ENCODE measurements at regions not wholly inside any gene's neighbourhood (a gene's known extent, or its start where the extent isn't known, plus 50 kb on each side); places are given as distances from the start of the nearest gene placed in this dataset.

DNA sequence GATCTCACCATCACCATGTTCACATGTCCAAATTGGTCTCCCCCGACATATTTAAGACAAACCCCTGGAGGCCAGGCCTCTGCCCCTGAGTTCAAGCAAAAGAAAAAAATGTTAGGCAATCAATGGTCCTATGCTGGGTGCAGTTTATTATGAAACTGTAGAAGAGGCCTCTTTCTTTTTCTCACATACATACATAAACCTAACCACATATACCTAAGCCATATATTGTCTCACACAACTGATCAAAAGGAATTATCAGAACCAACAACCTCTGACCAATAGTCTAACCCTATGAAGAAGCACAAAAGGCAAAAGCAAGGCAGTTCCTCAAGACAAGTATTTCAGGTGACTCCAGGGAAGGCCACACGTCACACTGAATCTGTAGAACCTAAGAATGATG is 49.9 kb downstream of the ILRUN start:
- TF ChIP-seq, protein P1, sequence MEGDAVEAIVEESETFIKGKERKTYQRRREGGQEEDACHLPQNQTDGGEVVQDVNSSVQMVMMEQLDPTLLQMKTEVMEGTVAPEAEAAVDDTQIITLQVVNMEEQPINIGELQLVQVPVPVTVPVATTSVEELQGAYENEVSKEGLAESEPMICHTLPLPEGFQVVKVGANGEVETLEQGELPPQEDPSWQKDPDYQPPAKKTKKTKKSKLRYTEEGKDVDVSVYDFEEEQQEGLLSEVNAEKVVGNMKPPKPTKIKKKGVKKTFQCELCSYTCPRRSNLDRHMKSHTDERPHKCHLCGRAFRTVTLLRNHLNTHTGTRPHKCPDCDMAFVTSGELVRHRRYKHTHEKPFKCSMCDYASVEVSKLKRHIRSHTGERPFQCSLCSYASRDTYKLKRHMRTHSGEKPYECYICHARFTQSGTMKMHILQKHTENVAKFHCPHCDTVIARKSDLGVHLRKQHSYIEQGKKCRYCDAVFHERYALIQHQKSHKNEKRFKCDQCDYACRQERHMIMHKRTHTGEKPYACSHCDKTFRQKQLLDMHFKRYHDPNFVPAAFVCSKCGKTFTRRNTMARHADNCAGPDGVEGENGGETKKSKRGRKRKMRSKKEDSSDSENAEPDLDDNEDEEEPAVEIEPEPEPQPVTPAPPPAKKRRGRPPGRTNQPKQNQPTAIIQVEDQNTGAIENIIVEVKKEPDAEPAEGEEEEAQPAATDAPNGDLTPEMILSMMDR (conservative IDR thresholded peaks at IDR 0.05; ENCODE audit: low read depth, low read length): no peak
- no peak for TF ChIP-seq EZH2 (IDR thresholded peaks at IDR 0.05; ENCODE audit: low read length, unreplicated experiment)
- TF ChIP-seq EZH2phosphoT487 (IDR thresholded peaks at IDR 0.05; ENCODE audit: borderline replicate concordance, low read length): no peak
